HG03103 (cell line): ENCODE measurements at regions not wholly inside any gene's neighbourhood (a gene's known extent, or its start where the extent isn't known, plus 50 kb on each side); places are given as distances from the start of the nearest gene placed in this dataset.
"Not testable (repeated sequence)": the region's sequence is repeated elsewhere in the genome, so short reads cannot be mapped to it uniquely, and the experiment has no call there.

Experiments
- ATAC-seq: cut with Tn5 transposase; IDR thresholded peaks from one replicate; pipeline ENCODE4 v1.9.1; 2021; ENCODE audit warnings: low read depth; ENCODE audit not compliant: unreplicated experiment

- no peak for ATAC-seq
These were observed 193.8 kb upstream of the MMADHC start for GRCh38 chr2:149781263-149781808.

DNA sequence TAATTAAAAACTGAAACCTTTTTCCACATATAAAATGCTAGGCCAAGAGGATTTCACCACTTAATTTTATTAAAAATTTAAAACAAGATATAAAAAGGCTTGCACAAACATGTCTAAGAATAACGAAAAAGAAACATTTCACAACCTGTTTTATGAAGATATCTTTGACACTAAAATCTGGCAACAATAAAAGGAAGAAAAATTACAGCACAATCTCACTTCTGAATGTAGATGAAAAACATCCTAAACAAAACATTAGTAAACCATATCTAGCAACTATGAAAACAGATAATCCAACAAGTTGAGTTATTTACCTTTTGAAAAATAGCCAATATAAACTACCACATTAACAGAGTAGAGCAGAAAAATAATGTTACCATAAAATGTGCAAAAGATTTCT is 185.4 kb upstream of the MMADHC start:
- no peak for ATAC-seq

- no peak for ATAC-seq
These were observed 180.8 kb upstream of the MMADHC start for GRCh38 chr2:149768320-149768799.

DNA sequence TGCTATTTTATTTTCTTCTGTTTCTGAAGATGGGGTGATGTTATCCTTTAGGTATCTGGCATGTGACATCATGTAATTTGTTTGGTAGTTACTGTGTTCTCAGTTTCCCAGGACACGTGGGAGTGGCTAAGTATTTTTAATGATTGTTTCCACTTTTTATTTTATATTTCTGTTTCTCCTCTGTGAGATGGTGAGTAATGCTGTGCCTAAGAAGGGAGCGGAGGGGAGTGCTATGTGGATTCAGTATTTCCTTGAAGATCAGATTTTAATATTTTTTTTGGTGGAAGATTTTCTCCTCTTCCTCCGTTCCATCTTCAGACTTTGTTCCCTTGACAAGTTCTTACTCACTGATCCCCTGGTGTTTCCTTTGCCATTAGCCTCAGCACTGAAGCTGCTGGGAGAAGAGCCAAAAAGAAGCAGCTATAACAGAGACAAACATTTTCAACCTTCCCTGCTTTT is 180.0 kb upstream of the MMADHC start:
- no peak for ATAC-seq

DNA sequence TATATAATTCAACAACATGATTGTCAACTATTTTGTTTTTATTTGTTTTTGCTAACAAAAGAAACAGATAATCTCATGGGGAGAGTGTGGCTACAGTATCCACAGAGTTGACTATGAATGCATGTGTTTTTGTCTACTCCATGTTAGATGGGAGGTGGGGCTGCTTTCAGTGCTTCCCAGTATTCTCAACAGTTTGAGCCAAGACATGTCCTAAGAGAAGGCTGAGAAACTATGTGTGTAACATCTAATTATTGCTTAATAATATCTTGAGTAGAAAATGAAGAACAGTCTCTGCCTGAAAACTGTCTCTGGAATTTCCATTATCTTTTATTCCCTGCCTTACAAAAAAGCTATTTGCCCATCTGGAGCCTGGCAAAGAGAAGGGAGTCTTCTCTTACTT is 178.8 kb upstream of the MMADHC start:
- ATAC-seq: no peak

DNA sequence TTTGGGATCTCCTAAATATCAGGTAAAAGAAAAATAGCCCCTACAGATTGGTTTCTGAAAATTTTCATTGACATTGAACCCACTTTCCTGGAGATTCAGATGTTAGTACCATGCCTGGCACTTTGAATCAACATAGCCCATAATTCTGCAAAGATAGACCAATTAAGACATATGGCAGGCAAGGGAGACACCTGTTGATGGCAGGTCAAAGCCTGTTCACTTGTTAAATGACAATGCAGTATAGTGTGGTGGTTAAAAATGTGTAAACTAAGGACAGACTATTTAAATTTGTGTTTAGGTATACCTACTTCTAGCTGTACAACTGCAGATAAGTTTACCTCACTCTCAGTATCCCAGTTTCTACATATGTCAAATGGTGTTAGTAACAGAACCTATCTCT is 178.1 kb upstream of the MMADHC start:
- ATAC-seq: no peak

DNA sequence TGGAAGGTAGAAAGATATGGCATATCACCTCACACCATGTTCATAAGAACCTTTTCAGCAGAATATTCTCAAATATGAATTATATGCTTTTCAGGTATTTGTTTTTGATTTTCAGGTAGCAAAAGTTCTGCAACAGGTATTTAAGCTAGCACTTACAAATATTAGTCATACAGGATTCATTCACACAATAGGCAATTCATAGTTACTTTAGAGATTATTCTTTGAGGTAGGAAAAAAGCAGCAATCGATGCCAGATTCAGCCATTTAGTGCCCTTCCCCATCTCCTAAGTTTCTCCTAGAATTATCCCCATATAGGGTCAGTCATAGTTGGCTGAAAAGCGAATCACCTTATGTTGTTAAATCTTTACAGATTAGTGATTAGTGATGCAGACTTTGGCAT is 177.4 kb upstream of the MMADHC start:
- ATAC-seq: no peak

- no peak for ATAC-seq
These were observed 175.8 kb upstream of the MMADHC start for GRCh38 chr2:149763358-149763757.

GRCh38 chr2:149761611-149762010 is 174.0 kb upstream of the MMADHC start:
- no peak for ATAC-seq

DNA sequence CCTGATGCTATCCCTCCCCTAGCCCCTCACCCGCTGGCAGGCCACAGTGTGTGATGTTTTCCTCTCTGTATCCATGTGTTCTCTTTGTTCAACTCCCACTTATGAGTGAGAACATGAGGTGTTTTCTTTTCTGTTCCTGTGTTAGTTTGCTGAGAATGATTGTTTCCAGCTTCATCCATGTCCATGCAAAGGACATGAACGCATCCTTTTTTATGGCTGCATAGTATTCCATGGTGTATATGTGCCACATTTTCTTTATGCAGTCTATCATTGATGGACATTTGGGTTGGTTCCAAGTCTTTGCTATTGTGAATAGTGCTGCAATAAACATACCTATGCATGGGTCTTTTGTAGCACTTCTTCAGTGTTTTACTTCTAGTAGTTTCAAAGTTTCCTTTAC is 171.8 kb upstream of the MMADHC start:
- not testable (repeated sequence) for ATAC-seq

- not testable (repeated sequence) for ATAC-seq
These were observed 167.1 kb upstream of the MMADHC start for GRCh38 chr2:149754722-149755121.

DNA sequence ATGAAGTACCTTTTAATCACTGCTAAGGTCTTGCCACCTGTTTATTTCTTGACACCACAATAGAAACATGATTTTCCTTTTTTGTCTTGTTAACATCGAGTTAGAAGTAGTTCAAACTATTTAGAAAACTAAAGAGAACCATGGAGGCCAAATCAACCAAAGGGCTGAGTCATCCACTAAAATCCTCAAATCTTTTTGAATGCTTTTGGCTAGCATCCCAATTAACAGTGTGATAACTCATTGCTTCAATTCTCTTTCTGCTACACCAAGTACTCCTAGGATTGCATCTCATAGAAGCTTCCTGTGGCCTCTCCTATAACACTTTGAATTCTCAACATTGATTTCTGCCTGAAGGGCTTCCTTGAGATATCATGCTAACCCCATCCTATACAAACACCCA is 159.9 kb upstream of the MMADHC start:
- ATAC-seq: no peak

DNA sequence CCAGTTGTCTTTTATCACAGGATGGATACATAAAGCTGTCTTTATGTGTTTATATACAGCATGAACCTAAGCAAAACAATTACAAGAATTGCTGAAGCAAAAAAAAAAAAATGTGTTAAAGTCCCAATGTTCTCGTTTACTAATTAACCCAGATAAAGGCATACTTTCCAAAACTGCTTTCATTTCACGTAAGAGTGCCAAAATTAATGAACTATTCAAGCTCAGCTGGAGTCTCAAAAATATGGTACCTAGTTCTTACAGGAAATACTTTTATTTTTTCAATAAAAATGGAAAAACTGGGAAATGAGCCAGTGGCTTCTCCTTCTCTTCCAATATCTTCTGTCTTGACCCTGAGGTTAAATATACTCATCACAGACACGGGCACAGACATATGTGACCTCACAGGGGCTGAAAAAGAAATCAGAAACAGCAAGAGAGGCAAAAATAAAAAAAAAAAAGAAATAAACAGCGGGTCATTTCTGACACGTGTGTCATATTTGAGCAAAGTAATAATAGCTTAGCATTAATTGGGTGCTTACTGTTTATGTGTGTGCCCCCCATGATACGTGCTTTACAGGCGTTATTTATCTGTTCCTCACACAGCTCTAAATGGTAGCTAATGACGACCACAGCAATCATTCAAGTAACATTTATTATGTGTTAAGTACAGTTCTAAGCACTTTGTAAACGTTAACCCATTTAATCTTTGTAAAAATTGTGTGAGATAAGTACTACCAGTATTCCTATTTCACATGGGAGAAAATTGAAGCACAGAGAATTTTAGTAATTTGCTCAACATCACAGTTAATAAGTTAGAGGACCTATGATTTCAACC is 158.0 kb upstream of the MMADHC start:
- no peak for ATAC-seq

DNA sequence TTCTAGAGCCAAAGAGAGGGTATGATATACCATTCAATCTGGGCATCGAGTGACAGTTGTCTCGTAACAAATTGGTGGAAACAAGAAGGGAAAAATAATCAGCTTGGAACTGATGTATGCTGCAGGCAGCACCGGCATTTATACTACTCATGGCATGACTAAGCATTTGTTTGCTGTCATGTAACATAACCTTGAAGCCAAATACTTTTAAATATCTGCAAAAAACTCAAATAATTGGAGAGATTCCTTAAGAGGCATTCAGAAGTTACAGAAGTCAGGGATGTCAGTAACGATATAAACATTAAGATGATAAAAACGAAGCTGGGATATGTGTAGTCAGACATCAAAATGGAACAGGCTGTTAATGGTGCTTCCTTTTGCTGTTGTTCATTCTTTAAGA is 157.3 kb upstream of the MMADHC start:
- no peak for ATAC-seq

DNA sequence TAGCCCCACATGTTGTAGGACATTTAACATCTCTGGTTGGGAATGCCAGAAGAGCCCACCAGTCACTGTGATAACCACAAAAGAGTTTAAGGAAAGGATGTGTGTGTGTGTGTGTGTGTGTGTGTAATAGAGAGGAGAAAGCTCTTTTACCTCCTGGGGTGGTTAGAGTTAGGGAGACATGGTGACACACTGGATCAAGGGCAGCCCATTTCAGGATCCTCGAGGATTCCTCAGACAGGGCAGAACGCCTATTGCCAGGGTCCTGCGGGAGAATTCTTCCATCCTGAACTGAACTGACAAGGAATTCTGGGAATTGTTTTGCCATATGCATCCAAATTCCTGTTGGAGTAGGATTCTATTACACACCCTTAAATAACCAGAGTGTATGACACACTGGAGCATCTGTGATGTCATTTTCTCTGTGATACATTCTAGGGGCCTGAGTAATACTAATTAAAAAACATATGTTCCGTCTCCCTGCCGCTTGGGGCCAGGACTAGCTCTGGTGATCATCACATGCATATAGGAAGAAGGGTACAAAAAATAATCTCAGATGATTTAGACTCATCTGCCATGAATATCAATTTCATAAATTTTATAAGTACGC is 156.4 kb upstream of the MMADHC start:
- no peak for ATAC-seq

GRCh38 chr2:149741646-149742045 is 154.1 kb upstream of the MMADHC start:
- no peak for ATAC-seq

DNA sequence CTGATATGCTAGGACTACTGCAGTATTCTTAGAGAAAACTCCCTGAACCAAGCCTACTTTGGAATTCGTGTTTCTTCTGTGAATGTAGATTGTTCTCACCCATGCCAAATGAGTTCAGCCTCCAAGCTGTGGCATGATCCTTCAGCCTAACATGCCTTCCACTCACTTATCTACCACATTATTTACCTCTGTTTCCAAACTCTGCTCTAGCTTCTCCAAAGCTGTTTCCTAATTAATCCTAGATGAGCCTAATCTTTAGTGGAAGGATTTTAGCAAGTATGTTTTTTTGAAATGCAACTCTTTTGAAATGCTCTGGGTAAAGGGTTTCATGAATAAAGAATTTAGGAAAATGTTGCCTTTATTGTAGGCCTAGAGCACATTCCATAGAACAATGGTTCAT is 152.9 kb upstream of the MMADHC start:
- no peak for ATAC-seq

GRCh38 chr2:149739883-149740265 is 152.3 kb upstream of the MMADHC start:
- no peak for ATAC-seq

- no peak for ATAC-seq
These were observed 151.8 kb upstream of the MMADHC start for GRCh38 chr2:149739171-149739882.

GRCh38 chr2:149738767-149739166 is 151.2 kb upstream of the MMADHC start:
- no peak for ATAC-seq

GRCh38 chr2:149737896-149738295 is 150.3 kb upstream of the MMADHC start:
- no peak for ATAC-seq
